ENCODE measurements at regions not wholly inside any gene's neighbourhood (a gene's known extent, or its start where the extent isn't known, plus 50 kb on each side); places are given as distances from the start of the nearest gene placed in this dataset.

DNA sequence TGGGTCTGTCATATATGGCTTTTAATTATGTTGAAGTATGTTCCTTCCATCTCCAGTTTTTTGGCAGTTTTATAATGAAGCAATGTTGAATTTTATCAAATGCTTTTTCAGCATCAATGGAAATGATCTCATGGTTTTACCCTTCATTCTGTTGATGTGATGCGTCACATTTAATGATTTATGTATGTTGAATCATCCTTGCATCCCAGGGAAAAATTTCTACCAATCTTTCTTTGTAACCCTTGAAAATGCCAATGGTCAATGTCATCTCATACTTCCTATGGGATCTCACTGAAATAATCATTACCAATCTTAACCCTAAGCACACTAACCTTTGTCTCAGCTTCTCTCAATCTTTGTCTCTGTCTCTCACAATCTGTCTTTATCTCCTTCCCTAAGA lies 1004.0 kb downstream of the KCNT2 start:
- Histone ChIP-seq H3K9me2 (ENCODE audit: insufficient read depth) (no peaks in the 10 kb centered on the region), H3K4me1 (ENCODE audit: control insufficient read depth in 1 of 2, insufficient read depth in 2 of 2, low read length in 2 of 2) (no peaks in the 10 kb centered on the region; a peak in 1 of 4 replicates), H2AFZ (ENCODE audit: low read depth, low read length, poor library complexity, severe bottlenecking) (peak overlapping the region; percentile 4), H3K79me2 (ENCODE audit: insufficient read depth, low read length) (no peaks in the 10 kb centered on the region), H3K27me3 (ENCODE audit: insufficient read depth, low read length) (no peaks in the 10 kb centered on the region), H3K4me2 (ENCODE audit: low read length) (no peak overlapping the region), H3K9me3 (ENCODE audit: control insufficient read depth in 1 of 2, insufficient read depth in 1 of 2, low read depth in 1 of 2, low read length in 2 of 2) (no peaks in the 10 kb centered on the region), H3K4me3 (replicated peaks in 1 of 2; ENCODE audit: low read depth in 1 of 2, low read length in 2 of 2) (no peak overlapping the region), H3K9ac (ENCODE audit: low read length) (no peak overlapping the region), H4K20me1 (ENCODE audit: insufficient read depth) (no peaks in the 10 kb centered on the region), H3K36me3 (ENCODE audit: control insufficient read depth in 1 of 2, insufficient read depth in 2 of 2, low read length in 2 of 2) (no peaks in the 10 kb centered on the region), H3K27ac (ENCODE audit: low read depth, low read length) (no peak overlapping the region)
- ChIA-PET RAD21 (ENCODE audit: low non-redundant PET in 1 of 2, low total read pairs in 2 of 2, uncharacterized antibody in 2 of 2, unreplicated experiment in 2 of 2) (no interaction called here), CTCF (no interaction called here), POLR2A (no interaction called here)
- intact Hi-C loops (cut with micrococcal nuclease): no loop called here
- TF ChIP-seq POLR2A (IDR thresholded peaks at IDR 0.05; ENCODE audit: borderline replicate concordance, extremely low read depth, insufficient read depth, insufficient read length) (no peak), YY1 (IDR thresholded peaks at IDR 0.05; ENCODE audit: extremely low read depth, insufficient replicate concordance, low read depth, low read length) (no peak), RAD21 (IDR thresholded peaks at IDR 0.05; ENCODE audit: low read depth) (no peak), SIN3A (IDR thresholded peaks at IDR 0.05; ENCODE audit: low read depth) (no peak), CBX3 (IDR thresholded peaks at IDR 0.05; ENCODE audit: low read depth) (no peak), EGR1 (IDR thresholded peaks at IDR 0.05; ENCODE audit: low read depth) (no peak), TCF7L2 (IDR thresholded peaks at IDR 0.05; ENCODE audit: borderline replicate concordance, extremely low read depth, insufficient read depth, insufficient read length) (no peak), FOSL1 (IDR thresholded peaks at IDR 0.05; ENCODE audit: low read depth) (no peak), JUND (IDR thresholded peaks at IDR 0.05) (no peak), ELF1 (IDR thresholded peaks at IDR 0.05; ENCODE audit: borderline replicate concordance, low read depth) (no peak), EZH2phosphoT487 (IDR thresholded peaks at IDR 0.05; ENCODE audit: borderline replicate concordance) (no peak), CEBPB (IDR thresholded peaks at IDR 0.05; ENCODE audit: low read depth) (no peak), POLR2AphosphoS5 (IDR thresholded peaks at IDR 0.05; ENCODE audit: low read depth, low read length) (no peak), SRF (IDR thresholded peaks at IDR 0.05; ENCODE audit: low read depth) (no peak), EZH2 (IDR thresholded peaks at IDR 0.05) (no peak), SP1 (IDR thresholded peaks at IDR 0.05; ENCODE audit: low read depth) (no peak)
- TF ChIP-seq, protein P1, sequence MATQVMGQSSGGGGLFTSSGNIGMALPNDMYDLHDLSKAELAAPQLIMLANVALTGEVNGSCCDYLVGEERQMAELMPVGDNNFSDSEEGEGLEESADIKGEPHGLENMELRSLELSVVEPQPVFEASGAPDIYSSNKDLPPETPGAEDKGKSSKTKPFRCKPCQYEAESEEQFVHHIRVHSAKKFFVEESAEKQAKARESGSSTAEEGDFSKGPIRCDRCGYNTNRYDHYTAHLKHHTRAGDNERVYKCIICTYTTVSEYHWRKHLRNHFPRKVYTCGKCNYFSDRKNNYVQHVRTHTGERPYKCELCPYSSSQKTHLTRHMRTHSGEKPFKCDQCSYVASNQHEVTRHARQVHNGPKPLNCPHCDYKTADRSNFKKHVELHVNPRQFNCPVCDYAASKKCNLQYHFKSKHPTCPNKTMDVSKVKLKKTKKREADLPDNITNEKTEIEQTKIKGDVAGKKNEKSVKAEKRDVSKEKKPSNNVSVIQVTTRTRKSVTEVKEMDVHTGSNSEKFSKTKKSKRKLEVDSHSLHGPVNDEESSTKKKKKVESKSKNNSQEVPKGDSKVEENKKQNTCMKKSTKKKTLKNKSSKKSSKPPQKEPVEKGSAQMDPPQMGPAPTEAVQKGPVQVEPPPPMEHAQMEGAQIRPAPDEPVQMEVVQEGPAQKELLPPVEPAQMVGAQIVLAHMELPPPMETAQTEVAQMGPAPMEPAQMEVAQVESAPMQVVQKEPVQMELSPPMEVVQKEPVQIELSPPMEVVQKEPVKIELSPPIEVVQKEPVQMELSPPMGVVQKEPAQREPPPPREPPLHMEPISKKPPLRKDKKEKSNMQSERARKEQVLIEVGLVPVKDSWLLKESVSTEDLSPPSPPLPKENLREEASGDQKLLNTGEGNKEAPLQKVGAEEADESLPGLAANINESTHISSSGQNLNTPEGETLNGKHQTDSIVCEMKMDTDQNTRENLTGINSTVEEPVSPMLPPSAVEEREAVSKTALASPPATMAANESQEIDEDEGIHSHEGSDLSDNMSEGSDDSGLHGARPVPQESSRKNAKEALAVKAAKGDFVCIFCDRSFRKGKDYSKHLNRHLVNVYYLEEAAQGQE (IDR thresholded peaks at IDR 0.05; ENCODE audit: low read depth): no peak
- TF ChIP-seq, protein P2, sequence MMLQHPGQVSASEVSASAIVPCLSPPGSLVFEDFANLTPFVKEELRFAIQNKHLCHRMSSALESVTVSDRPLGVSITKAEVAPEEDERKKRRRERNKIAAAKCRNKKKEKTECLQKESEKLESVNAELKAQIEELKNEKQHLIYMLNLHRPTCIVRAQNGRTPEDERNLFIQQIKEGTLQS (IDR thresholded peaks at IDR 0.05): no peak
- TF ChIP-seq, protein P3, sequence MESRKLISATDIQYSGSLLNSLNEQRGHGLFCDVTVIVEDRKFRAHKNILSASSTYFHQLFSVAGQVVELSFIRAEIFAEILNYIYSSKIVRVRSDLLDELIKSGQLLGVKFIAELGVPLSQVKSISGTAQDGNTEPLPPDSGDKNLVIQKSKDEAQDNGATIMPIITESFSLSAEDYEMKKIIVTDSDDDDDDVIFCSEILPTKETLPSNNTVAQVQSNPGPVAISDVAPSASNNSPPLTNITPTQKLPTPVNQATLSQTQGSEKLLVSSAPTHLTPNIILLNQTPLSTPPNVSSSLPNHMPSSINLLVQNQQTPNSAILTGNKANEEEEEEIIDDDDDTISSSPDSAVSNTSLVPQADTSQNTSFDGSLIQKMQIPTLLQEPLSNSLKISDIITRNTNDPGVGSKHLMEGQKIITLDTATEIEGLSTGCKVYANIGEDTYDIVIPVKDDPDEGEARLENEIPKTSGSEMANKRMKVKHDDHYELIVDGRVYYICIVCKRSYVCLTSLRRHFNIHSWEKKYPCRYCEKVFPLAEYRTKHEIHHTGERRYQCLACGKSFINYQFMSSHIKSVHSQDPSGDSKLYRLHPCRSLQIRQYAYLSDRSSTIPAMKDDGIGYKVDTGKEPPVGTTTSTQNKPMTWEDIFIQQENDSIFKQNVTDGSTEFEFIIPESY (IDR thresholded peaks at IDR 0.05; ENCODE audit: extremely low read depth, insufficient replicate concordance, low read length): no peak
- TF ChIP-seq, protein P4, sequence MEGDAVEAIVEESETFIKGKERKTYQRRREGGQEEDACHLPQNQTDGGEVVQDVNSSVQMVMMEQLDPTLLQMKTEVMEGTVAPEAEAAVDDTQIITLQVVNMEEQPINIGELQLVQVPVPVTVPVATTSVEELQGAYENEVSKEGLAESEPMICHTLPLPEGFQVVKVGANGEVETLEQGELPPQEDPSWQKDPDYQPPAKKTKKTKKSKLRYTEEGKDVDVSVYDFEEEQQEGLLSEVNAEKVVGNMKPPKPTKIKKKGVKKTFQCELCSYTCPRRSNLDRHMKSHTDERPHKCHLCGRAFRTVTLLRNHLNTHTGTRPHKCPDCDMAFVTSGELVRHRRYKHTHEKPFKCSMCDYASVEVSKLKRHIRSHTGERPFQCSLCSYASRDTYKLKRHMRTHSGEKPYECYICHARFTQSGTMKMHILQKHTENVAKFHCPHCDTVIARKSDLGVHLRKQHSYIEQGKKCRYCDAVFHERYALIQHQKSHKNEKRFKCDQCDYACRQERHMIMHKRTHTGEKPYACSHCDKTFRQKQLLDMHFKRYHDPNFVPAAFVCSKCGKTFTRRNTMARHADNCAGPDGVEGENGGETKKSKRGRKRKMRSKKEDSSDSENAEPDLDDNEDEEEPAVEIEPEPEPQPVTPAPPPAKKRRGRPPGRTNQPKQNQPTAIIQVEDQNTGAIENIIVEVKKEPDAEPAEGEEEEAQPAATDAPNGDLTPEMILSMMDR (IDR thresholded peaks at IDR 0.05 in 2 of 3, conservative IDR thresholded peaks at IDR 0.05 in 1 of 3; ENCODE audit: borderline replicate concordance in 1 of 3, insufficient read depth in 1 of 3, low read depth in 2 of 3, low read length in 2 of 3): no peak
- DNase-seq (ENCODE audit: low read depth, low spot score): no peak
- ATAC-seq: no peak
- BruUV-seq (replicated peaks): no TSS peak

Measured in HCT116 (cell line).